OCI-M1 (cell line): ENCODE measurements at regions not wholly inside any gene's neighbourhood (a gene's known extent, or its start where the extent isn't known, plus 50 kb on each side); places are given as distances from the start of the nearest gene placed in this dataset.

ENCODE experiments used
- DNase-seq: peaks from one replicate; lab custom pipeline; 2025; lab: John Stamatoyannopoulos, UW

- DNase-seq = no peak
Observed at GRCh38 chr10:30793093-30793492, 163.5 kb upstream of the LYZL2 start.

- DNase-seq = no peak
Observed at GRCh38 chr10:30792025-30792424, 162.5 kb upstream of the LYZL2 start.

- no peak for DNase-seq
Observed at GRCh38 chr10:30791197-30791611, 161.7 kb upstream of the LYZL2 start.

GRCh38 chr10:30789806-30790205, 160.3 kb upstream of the LYZL2 start:
- no peak for DNase-seq

- DNase-seq = no peak
Observed at GRCh38 chr10:30788307-30788706, 158.8 kb upstream of the LYZL2 start.

GRCh38 chr10:30786906-30787305, 157.4 kb upstream of the LYZL2 start:
- no peak for DNase-seq

GRCh38 chr10:30786131-30786530, 156.6 kb upstream of the LYZL2 start:
- DNase-seq = no peak

GRCh38 chr10:30784897-30785605, 155.5 kb upstream of the LYZL2 start:
- DNase-seq = no peak

- DNase-seq = no peak
Observed at GRCh38 chr10:30784524-30784896, 155.0 kb upstream of the LYZL2 start.

- peak; percentile 66 for DNase-seq
Observed at GRCh38 chr10:30783939-30784501, 154.5 kb upstream of the LYZL2 start.

- no peak for DNase-seq
Observed at GRCh38 chr10:30782537-30783461, 153.2 kb upstream of the LYZL2 start.

- no peak for DNase-seq
Observed at GRCh38 chr10:30782157-30782536, 152.6 kb upstream of the LYZL2 start.

GRCh38 chr10:30781670-30782121, 152.1 kb upstream of the LYZL2 start:
- no peak for DNase-seq

- no peak for DNase-seq
Observed at GRCh38 chr10:30778769-30779168, 149.2 kb upstream of the LYZL2 start.

- no peak for DNase-seq
Observed at GRCh38 chr10:30775779-30776591, 146.4 kb upstream of the LYZL2 start.

GRCh38 chr10:30774261-30774660, 144.7 kb upstream of the LYZL2 start:
- DNase-seq = no peak

GRCh38 chr10:30773501-30773900, 143.9 kb upstream of the LYZL2 start:
- DNase-seq = no peak

GRCh38 chr10:30770816-30771215, 141.3 kb upstream of the LYZL2 start:
- no peak for DNase-seq

- no peak for DNase-seq
Observed at GRCh38 chr10:30770229-30770628, 140.7 kb upstream of the LYZL2 start.

GRCh38 chr10:30769361-30769760, 139.8 kb upstream of the LYZL2 start:
- DNase-seq = no peak

- no peak for DNase-seq
Observed at GRCh38 chr10:30765616-30766015, 136.1 kb upstream of the LYZL2 start.

- DNase-seq = no peak
Observed at GRCh38 chr10:30765022-30765615, 135.6 kb upstream of the LYZL2 start.
